Smooth muscle cell (in vitro differentiated cells): ENCODE measurements at regions not wholly inside any gene's neighbourhood (a gene's known extent, or its start where the extent isn't known, plus 50 kb on each side); places are given as distances from the start of the nearest gene placed in this dataset.

Experiments used
- DNase-seq: peaks from one replicate; lab custom pipeline; 2025; ENCODE audit not compliant: unreplicated experiment; lab: John Stamatoyannopoulos, UW
- H2AFZ ChIP-seq: fragments of 200-600 bp; sonication (generic); 2 replicates; pipeline ENCODE4 v1.6.0; 2016; ENCODE audit warnings: antibody characterized with exemption, low read depth, mild to moderate bottlenecking
- H3F3A ChIP-seq: fragments of 200-600 bp; sonication (generic); 2 replicates; pipeline ENCODE4 v1.6.0; 2017; ENCODE audit warnings: antibody characterized with exemption, low read depth
- H3K27ac ChIP-seq: fragments of 200-600 bp; sonication (generic); 2 replicates; pipeline ENCODE4 v1.5.1; 2016; ENCODE audit warnings: low read depth, mild to moderate bottlenecking
- H3K27me3 ChIP-seq: fragments of 200-600 bp; sonication (generic); 2 replicates; pipeline ENCODE4 v1.6.1; 2016; ENCODE audit warnings: low read depth, mild to moderate bottlenecking
- H3K36me3 ChIP-seq: fragments of 200-600 bp; sonication (generic); 2 replicates; pipeline ENCODE4 v1.5.1; 2016; ENCODE audit warnings: low read depth
- H3K4me1 ChIP-seq: fragments of 200-600 bp; sonication (generic); 2 replicates; pipeline ENCODE4 v1.5.1; 2016; ENCODE audit warnings: low read depth
- H3K4me2 ChIP-seq: fragments of 200-600 bp; sonication (generic); 2 replicates; pipeline ENCODE4 v1.6.0; 2016; ENCODE audit warnings: mild to moderate bottlenecking
- H3K4me3 ChIP-seq: fragments of 200-600 bp; sonication (generic); 2 replicates; pipeline ENCODE4 v1.5.1; 2016; ENCODE audit warnings: mild to moderate bottlenecking
- H3K79me2 ChIP-seq: fragments of 200-600 bp; sonication (generic); 2 replicates; pipeline ENCODE4 v1.6.0; 2016; ENCODE audit warnings: low read depth, mild to moderate bottlenecking
- H3K9ac ChIP-seq: fragments of 200-600 bp; sonication (generic); 2 replicates; pipeline ENCODE4 v1.6.0; 2016; ENCODE audit warnings: low read depth
- H3K9me3 ChIP-seq: fragments of 200-600 bp; sonication (generic); replicated peaks from 2 replicates; pipeline ENCODE4 v1.5.1; 2016; ENCODE audit warnings: low read depth
- H4K20me1 ChIP-seq: fragments of 200-600 bp; sonication (generic); 2 replicates; pipeline ENCODE4 v1.6.0; 2016; ENCODE audit warnings: low read depth
- CTCF ChIP-seq: fragments of 200-600 bp; sonication (generic); IDR thresholded peaks from 2 replicates; pipeline ENCODE4 v1.5.1; 2017; ENCODE audit warnings: borderline replicate concordance, mild to moderate bottlenecking, antibody characterized with exemption; ENCODE audit not compliant: insufficient read depth, poor library complexity, severe bottlenecking
- WGBS: methylation state at CpG from one replicate; pipeline ENCODE4 v1.1.7; 2016; ENCODE audit warnings: low lambda C conversion rate; 5-methylcytosine and 5-hydroxymethylcytosine counted together

- 92% methylated on average over 4 of the region's 4 CpGs for WGBS
- Histone ChIP-seq H3K27ac (no peak overlapping the region), H2AFZ (no peak overlapping the region), H3K4me3 (no peak overlapping the region), H3K27me3 (no peaks in the 10 kb centered on the region), H3K9me3 (no peaks in the 10 kb centered on the region), H3K4me1 (no peaks in the 10 kb centered on the region), H3K9ac (no peak overlapping the region), H3K36me3 (no peaks in the 10 kb centered on the region), H3F3A (no peaks in the 10 kb centered on the region), H3K4me2 (no peak overlapping the region), H3K79me2 (no peaks in the 10 kb centered on the region), H4K20me1 (no peaks in the 10 kb centered on the region)
- no peak for TF ChIP-seq CTCF
- no peak for DNase-seq
Measured at GRCh38 chr6:142700032-142700431, 244.9 kb downstream of the HIVEP2 start.

- Histone ChIP-seq H3K4me3 (no peak overlapping the region), H4K20me1 (no peaks in the 10 kb centered on the region), H3K4me2 (no peak overlapping the region), H3K27me3 (no peaks in the 10 kb centered on the region), H3K79me2 (no peaks in the 10 kb centered on the region), H3K9ac (no peak overlapping the region), H3K4me1 (no peaks in the 10 kb centered on the region), H3K36me3 (no peaks in the 10 kb centered on the region), H3K9me3 (no peaks in the 10 kb centered on the region), H3K27ac (no peak overlapping the region), H3F3A (no peaks in the 10 kb centered on the region), H2AFZ (no peak overlapping the region)
- no peak for TF ChIP-seq CTCF
- 79% methylated on average over 7 of the region's 7 CpGs for WGBS
- DNase-seq: no peak
Measured at GRCh38 chr6:142700671-142701312, 244.2 kb downstream of the HIVEP2 start.
